ENCODE measurements at regions not wholly inside any gene's neighbourhood (a gene's known extent, or its start where the extent isn't known, plus 50 kb on each side); places are given as distances from the start of the nearest gene placed in this dataset.

DNA sequence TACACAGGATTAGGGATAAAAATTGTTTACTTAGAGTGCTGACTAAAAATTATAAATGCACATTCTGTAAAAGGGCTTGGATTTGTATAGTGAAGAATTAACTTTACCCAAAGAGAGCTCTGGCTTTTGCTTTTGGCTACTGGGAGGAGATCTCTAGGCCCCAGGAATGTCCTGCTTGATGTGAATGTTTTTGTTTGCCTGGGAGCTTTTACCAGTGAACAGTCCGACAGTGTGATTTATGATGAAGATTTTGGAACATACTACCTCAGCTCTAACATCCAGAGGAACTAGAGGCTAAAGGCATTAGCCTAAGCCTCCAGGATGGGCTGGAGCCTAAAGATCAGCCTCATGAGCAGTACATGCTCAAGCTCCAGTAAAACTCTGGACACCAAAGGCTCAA is 103.7 kb upstream of the RFX3 start:
- TF ChIP-seq CTCF (IDR thresholded peaks at IDR 0.05) = no peak
- Histone ChIP-seq H3K9me3 (no peaks in the 10 kb centered on the region), H3K4me3 (no peak overlapping the region), H3K27me3 (ENCODE audit: insufficient read depth in 3 of 3, low read length in 2 of 3) (no peaks in the 10 kb centered on the region), H3K27ac (no peak overlapping the region), H3K36me3 (ENCODE audit: insufficient read depth in 1 of 2, low read depth in 1 of 2) (no peaks in the 10 kb centered on the region), H3K4me1 (no peaks in the 10 kb centered on the region)
- 68 to 71% (median 70%) methylated on average over 1 of the region's 1 CpG for WGBS, 3 donors
- intact Hi-C loops (cut with DNase I) = no loop called here
- DNase-seq = no peak
- no peak for ATAC-seq

DNA sequence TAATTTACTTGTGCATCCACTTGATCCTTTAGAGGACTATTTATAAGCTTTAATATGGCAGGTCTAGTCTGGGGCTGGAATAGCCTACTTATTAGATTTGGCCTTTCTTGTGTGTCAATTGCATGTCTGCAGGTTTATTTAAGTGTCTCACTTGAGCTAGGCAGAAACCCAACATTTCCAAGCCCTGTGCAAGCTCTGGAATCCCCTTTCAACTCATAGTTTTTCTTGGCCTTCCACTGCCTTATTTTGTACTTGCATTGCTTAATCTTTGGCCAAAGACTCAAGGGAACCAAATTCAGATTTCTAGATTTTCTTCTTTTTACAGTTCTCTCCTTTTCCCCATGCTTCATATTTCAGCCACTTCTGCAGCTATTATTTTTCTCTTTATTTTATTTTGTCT is 102.4 kb upstream of the RFX3 start:
- Histone ChIP-seq H3K27ac (no peak overlapping the region), H3K27me3 (ENCODE audit: insufficient read depth in 3 of 3, low read length in 2 of 3) (no peaks in the 10 kb centered on the region), H3K36me3 (ENCODE audit: insufficient read depth in 1 of 2, low read depth in 1 of 2) (no peaks in the 10 kb centered on the region), H3K9me3 (no peaks in the 10 kb centered on the region), H3K4me3 (no peak overlapping the region), H3K4me1 (no peaks in the 10 kb centered on the region)
- intact Hi-C loops (cut with DNase I) = no loop called here
- DNase-seq (no peak), ATAC-seq (no peak)
- no peak for TF ChIP-seq CTCF (IDR thresholded peaks at IDR 0.05)

- Histone ChIP-seq H3K27ac (no peak overlapping the region), H3K4me3 (no peak overlapping the region), H3K36me3 (ENCODE audit: insufficient read depth in 1 of 2, low read depth in 1 of 2) (peaks cover 0 to 3% of the 10 kb centered on the region in 2 donors), H3K4me1 (no peaks in the 10 kb centered on the region), H3K9me3 (no peaks in the 10 kb centered on the region), H3K27me3 (ENCODE audit: insufficient read depth in 3 of 3, low read length in 2 of 3) (no peaks in the 10 kb centered on the region)
- no peak for DNase-seq
- intact Hi-C loops (cut with DNase I) = no loop called here
- WGBS, 3 donors = 77 to 78% (median 77%) methylated on average over 5 of the region's 5 CpGs
- TF ChIP-seq CTCF (IDR thresholded peaks at IDR 0.05) = no peak
- ATAC-seq = no peak
Observed at GRCh38 chr9:3608011-3608410, 82.2 kb upstream of the RFX3 start.

- TF ChIP-seq CTCF (IDR thresholded peaks at IDR 0.05) = no peak
- Histone ChIP-seq H3K9me3 (no peaks in the 10 kb centered on the region), H3K36me3 (ENCODE audit: insufficient read depth in 1 of 2, low read depth in 1 of 2) (peaks cover 0 to 8% of the 10 kb centered on the region in 2 donors), H3K4me3 (no peak overlapping the region), H3K27me3 (ENCODE audit: insufficient read depth in 3 of 3, low read length in 2 of 3) (no peaks in the 10 kb centered on the region), H3K27ac (no peak overlapping the region), H3K4me1 (no peaks in the 10 kb centered on the region)
- ATAC-seq (no peak), DNase-seq (no peak)
- 80 to 85% (median 80%) methylated on average over 3 of the region's 3 CpGs for WGBS, 3 donors
- intact Hi-C loops (cut with DNase I) = no loop called here
Observed at GRCh38 chr9:3600672-3601071, 74.9 kb upstream of the RFX3 start.

GRCh38 chr9:3597792-3598191 is 72.0 kb upstream of the RFX3 start:
- H3K9me3 ChIP-seq = no peaks in the 10 kb centered on the region
- 89 to 95% (median 90%) methylated on average over 8 of the region's 8 CpGs for WGBS, 3 donors
- no peak for TF ChIP-seq CTCF (IDR thresholded peaks at IDR 0.05)
- intact Hi-C loops (cut with DNase I) = no loop called here
- H3K4me3 ChIP-seq = no peak overlapping the region
- DNase-seq = no peak
- ATAC-seq = no peak
- H3K27ac ChIP-seq = no peak overlapping the region
- no peaks in the 10 kb centered on the region for H3K4me1 ChIP-seq
- H3K27me3 ChIP-seq (ENCODE audit: insufficient read depth in 3 of 3, low read length in 2 of 3) = no peaks in the 10 kb centered on the region
- H3K36me3 ChIP-seq (ENCODE audit: insufficient read depth in 1 of 2, low read depth in 1 of 2) = peaks cover 0 to 3% of the 10 kb centered on the region in 2 donors

Measured in psoas muscle (tissue), 7 donors.